GM23338 (cell line): ENCODE measurements at regions not wholly inside any gene's neighbourhood (a gene's known extent, or its start where the extent isn't known, plus 50 kb on each side); places are given as distances from the start of the nearest gene placed in this dataset.

Source experiments
- ATAC-seq: fragments of 200-7000 bp; cut with Tn5 transposase; 3 replicates; pipeline ENCODE4 v1.9.1; 2020
- DNase-seq: peaks from one replicate; pipeline ENCODE4 v3.0.0-alpha.2; 2015; ENCODE audit warnings: low spot score
- H2AFZ ChIP-seq: fragments of 200-600 bp; sonication (generic); 2 replicates; pipeline ENCODE4 v1.8.0; 2016; ENCODE audit warnings: antibody characterized with exemption, mild to moderate bottlenecking, moderate library complexity
- H3F3A ChIP-seq: fragments of 200-600 bp; sonication (generic); replicated peaks from 2 replicates; pipeline ENCODE4 v1.8.0; 2017; ENCODE audit warnings: antibody characterized with exemption, mixed run types, low read depth
- H3K27ac ChIP-seq: fragments of 200-600 bp; sonication (generic); 2 replicates; pipeline ENCODE4 v1.6.1; 2016; ENCODE audit warnings: low read depth
- H3K27me3 ChIP-seq: fragments of 200-600 bp; sonication (generic); 2 replicates; pipeline ENCODE4 v1.8.0; 2016; ENCODE audit warnings: mild to moderate bottlenecking, mixed run types, moderate library complexity; ENCODE audit not compliant: insufficient read depth
- H3K36me3 ChIP-seq: fragments of 200-600 bp; sonication (generic); 2 replicates; pipeline ENCODE4 v1.8.0; 2016; ENCODE audit warnings: mild to moderate bottlenecking; ENCODE audit not compliant: insufficient read depth
- H3K4me1 ChIP-seq: fragments of 200-600 bp; sonication (generic); 2 replicates; pipeline ENCODE4 v1.8.0; 2016; ENCODE audit warnings: mild to moderate bottlenecking, moderate library complexity; ENCODE audit not compliant: insufficient read depth
- H3K4me2 ChIP-seq: fragments of 200-600 bp; sonication (generic); 2 replicates; pipeline ENCODE4 v1.7.1; 2017; ENCODE audit warnings: mixed run types
- H3K4me3 ChIP-seq: fragments of 200-600 bp; sonication (generic); 2 replicates; pipeline ENCODE4 v1.6.1; 2016; ENCODE audit warnings: mixed run types
- H3K79me2 ChIP-seq: fragments of 200-600 bp; sonication (generic); replicated peaks from 2 replicates; pipeline ENCODE4 v1.8.0; 2017; ENCODE audit warnings: mild to moderate bottlenecking; ENCODE audit not compliant: insufficient read depth
- H3K9me2 ChIP-seq: fragments of 200-600 bp; sonication (generic); 2 replicates; pipeline ENCODE4 v1.8.0; 2017; ENCODE audit not compliant: insufficient read depth
- H4K20me1 ChIP-seq: fragments of 200-600 bp; sonication (generic); replicated peaks from 2 replicates; pipeline ENCODE4 v1.8.0; 2017; ENCODE audit warnings: mild to moderate bottlenecking; ENCODE audit not compliant: insufficient read depth
- H3K27ac Mint-ChIP-seq: 2 replicates; pipeline ENCODE4 v1.8.0; 2020; ENCODE audit warnings: inconsistent platforms, mild to moderate bottlenecking, moderate library complexity, mixed read lengths
- H3K27me3 Mint-ChIP-seq: 3 replicates; pipeline ENCODE4 v1.8.0; 2022; ENCODE audit warnings: low read depth, mild to moderate bottlenecking, moderate library complexity, mixed read lengths, inconsistent platforms; ENCODE audit not compliant: insufficient read depth, poor library complexity
- H3K36me3 Mint-ChIP-seq: 3 replicates; pipeline ENCODE4 v1.8.0; 2021; ENCODE audit warnings: low read depth, mild to moderate bottlenecking, inconsistent platforms, moderate library complexity, mixed read lengths
- H3K4me1 Mint-ChIP-seq: 3 replicates; pipeline ENCODE4 v1.8.0; 2020; ENCODE audit warnings: mild to moderate bottlenecking, inconsistent platforms, mixed read lengths
- H3K4me3 Mint-ChIP-seq: 3 replicates; pipeline ENCODE4 v1.8.0; 2021; ENCODE audit warnings: moderate library complexity, mild to moderate bottlenecking, inconsistent platforms, mixed read lengths
- H3K9me3 Mint-ChIP-seq: 3 replicates; pipeline ENCODE4 v1.8.0; 2020; ENCODE audit warnings: moderate library complexity, mild to moderate bottlenecking, inconsistent platforms, mixed read lengths
- CREB1 ChIP-seq: fragments of 250-450 bp; sonication (Bioruptor Pico); IDR thresholded peaks from 2 replicates; pipeline ENCODE4 v1.5.0; 2020; ENCODE audit warnings: low read depth, mild to moderate bottlenecking, moderate library complexity
- EZH2 ChIP-seq: fragments of 200-600 bp; sonication (generic); IDR thresholded peaks from one replicate; pipeline ENCODE4 v1.8.0; 2017; ENCODE audit warnings: antibody characterized with exemption, mild to moderate bottlenecking, low read depth; ENCODE audit not compliant: unreplicated experiment
- JUNB ChIP-seq: IDR thresholded peaks from one replicate; pipeline ENCODE4 v1.6.1; 2016; ENCODE audit warnings: antibody characterized with exemption; ENCODE audit not compliant: unreplicated experiment
- NANOG ChIP-seq: IDR thresholded peaks from 2 replicates; pipeline ENCODE4 v1.6.1; 2016; ENCODE audit warnings: antibody characterized with exemption, borderline replicate concordance
- REST ChIP-seq: IDR thresholded peaks from one replicate; pipeline ENCODE4 v1.6.1; 2018; ENCODE audit warnings: antibody characterized with exemption; ENCODE audit not compliant: unreplicated experiment
- ZNF462 ChIP-seq: fragments of 250-450 bp; sonication (Bioruptor Pico); IDR thresholded peaks from 2 replicates; pipeline ENCODE4 v1.5.0; 2020; ENCODE audit warnings: mild to moderate bottlenecking, moderate library complexity
- TF ChIP-seq, protein P1 (sequence below): IDR thresholded peaks from 2 replicates; pipeline ENCODE4 v1.6.1; 2016; ENCODE audit warnings: antibody characterized with exemption

DNA sequence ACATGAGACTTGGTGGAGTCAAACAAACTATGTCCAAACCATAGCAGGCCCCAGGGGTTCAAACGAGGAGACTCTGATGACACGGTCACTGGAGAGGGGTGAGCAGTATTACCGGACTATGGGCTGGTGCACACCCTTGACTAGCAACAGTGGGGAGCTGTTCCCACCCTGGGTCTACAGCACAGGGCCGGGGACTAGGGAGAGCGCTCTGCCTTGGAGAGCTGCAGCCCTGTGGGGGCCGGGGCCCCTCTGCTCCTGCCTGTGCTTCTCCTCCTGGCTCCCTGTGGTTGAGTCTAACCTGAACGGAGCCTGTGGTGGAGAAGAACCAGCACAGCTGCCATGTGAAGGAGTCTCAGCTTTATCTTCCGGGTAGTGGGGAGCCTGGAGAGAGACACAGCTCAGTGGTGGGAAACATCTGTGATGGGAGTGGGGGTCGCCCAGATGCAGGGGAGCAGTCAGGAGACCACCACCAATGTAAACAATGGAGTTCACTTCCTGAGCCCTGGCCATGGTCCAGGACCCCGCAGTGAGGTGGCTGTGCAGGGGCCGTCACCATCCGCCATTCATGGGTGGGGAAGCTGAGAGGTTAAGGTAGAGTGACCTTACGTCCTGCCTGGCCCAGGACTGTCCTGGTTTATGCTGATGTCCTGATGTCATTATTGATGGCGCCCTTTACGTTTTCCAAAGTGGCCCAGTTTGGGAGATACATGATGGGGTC lies 195.7 kb upstream of the TWIST2 start:
- ATAC-seq (no peak), DNase-seq (no peak)
- no peaks in the 10 kb centered on the region for H3F3A ChIP-seq
- H3K4me2 ChIP-seq: no peak overlapping the region
- H3K36me3 Mint-ChIP-seq: no peaks in the 10 kb centered on the region; the same call in 2 of the 3 replicates
- no peaks in the 10 kb centered on the region for H4K20me1 ChIP-seq
- peaks cover 29% of the 10 kb centered on the region for H3K4me1 Mint-ChIP-seq
- no peak overlapping the region for H3K4me3 Mint-ChIP-seq
- H3K79me2 ChIP-seq: no peaks in the 10 kb centered on the region
- H2AFZ ChIP-seq: no peak overlapping the region
- H3K27ac Mint-ChIP-seq: no peak overlapping the region
- no peak overlapping the region for H3K27ac ChIP-seq
- H3K27me3 Mint-ChIP-seq: peaks cover 2% of the 10 kb centered on the region
- no peak overlapping the region for H3K4me3 ChIP-seq
- 0 out of 2 replicates have a peak, but pooled peaks cover 2% of the 10 kb centered on the region for H3K4me1 ChIP-seq
- H3K9me2 ChIP-seq: peaks cover 4% of the 10 kb centered on the region; the same call in 1 of the 2 replicates
- no peak for TF ChIP-seq EZH2
- H3K36me3 ChIP-seq: no peaks in the 10 kb centered on the region
- H3K9me3 Mint-ChIP-seq: peaks cover 5% of the 10 kb centered on the region
- no peaks in the 10 kb centered on the region for H3K27me3 ChIP-seq

- H3K27me3 Mint-ChIP-seq: peaks cover 6% of the 10 kb centered on the region
- Histone ChIP-seq H3K4me2 (no peak overlapping the region), H3K4me1 (peaks cover 4% of the 10 kb centered on the region; the same call in 1 of the 2 replicates), H2AFZ (no peak overlapping the region), H4K20me1 (no peaks in the 10 kb centered on the region), H3K79me2 (no peaks in the 10 kb centered on the region), H3K9me2 (peaks cover 4% of the 10 kb centered on the region; the same call in 1 of the 2 replicates), H3K4me3 (no peak overlapping the region), H3K36me3 (no peaks in the 10 kb centered on the region), H3K27ac (no peak overlapping the region), H3F3A (no peaks in the 10 kb centered on the region), H3K27me3 (no peaks in the 10 kb centered on the region)
- no peak overlapping the region for H3K4me3 Mint-ChIP-seq
- no peak for TF ChIP-seq JUNB
- no peak for TF ChIP-seq NANOG
- no peak for TF ChIP-seq ZNF462 (CRISPR knock-in tag)
- no peak for TF ChIP-seq REST
- no peak for TF ChIP-seq CREB1 (CRISPR knock-in tag)
- TF ChIP-seq, protein P1, sequence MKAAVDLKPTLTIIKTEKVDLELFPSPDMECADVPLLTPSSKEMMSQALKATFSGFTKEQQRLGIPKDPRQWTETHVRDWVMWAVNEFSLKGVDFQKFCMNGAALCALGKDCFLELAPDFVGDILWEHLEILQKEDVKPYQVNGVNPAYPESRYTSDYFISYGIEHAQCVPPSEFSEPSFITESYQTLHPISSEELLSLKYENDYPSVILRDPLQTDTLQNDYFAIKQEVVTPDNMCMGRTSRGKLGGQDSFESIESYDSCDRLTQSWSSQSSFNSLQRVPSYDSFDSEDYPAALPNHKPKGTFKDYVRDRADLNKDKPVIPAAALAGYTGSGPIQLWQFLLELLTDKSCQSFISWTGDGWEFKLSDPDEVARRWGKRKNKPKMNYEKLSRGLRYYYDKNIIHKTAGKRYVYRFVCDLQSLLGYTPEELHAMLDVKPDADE: no peak
- ATAC-seq (no peak), DNase-seq (no peak)
- peaks cover 34% of the 10 kb centered on the region for H3K4me1 Mint-ChIP-seq
- no peak overlapping the region for H3K27ac Mint-ChIP-seq
- H3K36me3 Mint-ChIP-seq: no peaks in the 10 kb centered on the region; the same call in 2 of the 3 replicates
- H3K9me3 Mint-ChIP-seq: peaks cover 5% of the 10 kb centered on the region
These were observed 195.1 kb upstream of the TWIST2 start for GRCh38 chr2:238652771-238653157.
